ENCODE measurements at regions not wholly inside any gene's neighbourhood (a gene's known extent, or its start where the extent isn't known, plus 50 kb on each side); places are given as distances from the start of the nearest gene placed in this dataset.

DNA sequence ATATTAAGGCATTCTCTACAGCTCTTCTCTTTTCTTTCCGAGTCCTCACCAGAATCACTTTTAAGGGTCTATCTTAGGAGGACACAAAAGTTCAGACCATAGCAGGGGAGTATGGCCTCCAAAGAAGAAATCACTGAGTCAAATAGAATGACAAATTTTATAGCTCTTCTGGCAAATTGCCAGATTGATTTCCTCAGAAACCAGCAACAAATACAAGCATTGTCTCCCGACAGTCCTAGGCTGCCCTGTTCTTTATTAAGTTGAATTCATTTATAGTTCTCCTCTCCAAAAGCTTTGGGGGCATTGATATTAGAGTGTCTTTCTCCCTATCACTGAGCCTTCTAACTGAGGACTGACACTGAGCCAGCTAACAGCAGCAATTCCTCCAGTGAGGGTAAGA is 156.4 kb upstream of the FRMD6 start:
- DNase-seq (ENCODE audit: low read depth), result no peak
- TF ChIP-seq, protein P1, sequence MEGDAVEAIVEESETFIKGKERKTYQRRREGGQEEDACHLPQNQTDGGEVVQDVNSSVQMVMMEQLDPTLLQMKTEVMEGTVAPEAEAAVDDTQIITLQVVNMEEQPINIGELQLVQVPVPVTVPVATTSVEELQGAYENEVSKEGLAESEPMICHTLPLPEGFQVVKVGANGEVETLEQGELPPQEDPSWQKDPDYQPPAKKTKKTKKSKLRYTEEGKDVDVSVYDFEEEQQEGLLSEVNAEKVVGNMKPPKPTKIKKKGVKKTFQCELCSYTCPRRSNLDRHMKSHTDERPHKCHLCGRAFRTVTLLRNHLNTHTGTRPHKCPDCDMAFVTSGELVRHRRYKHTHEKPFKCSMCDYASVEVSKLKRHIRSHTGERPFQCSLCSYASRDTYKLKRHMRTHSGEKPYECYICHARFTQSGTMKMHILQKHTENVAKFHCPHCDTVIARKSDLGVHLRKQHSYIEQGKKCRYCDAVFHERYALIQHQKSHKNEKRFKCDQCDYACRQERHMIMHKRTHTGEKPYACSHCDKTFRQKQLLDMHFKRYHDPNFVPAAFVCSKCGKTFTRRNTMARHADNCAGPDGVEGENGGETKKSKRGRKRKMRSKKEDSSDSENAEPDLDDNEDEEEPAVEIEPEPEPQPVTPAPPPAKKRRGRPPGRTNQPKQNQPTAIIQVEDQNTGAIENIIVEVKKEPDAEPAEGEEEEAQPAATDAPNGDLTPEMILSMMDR (IDR thresholded peaks at IDR 0.05; ENCODE audit: insufficient read depth, low read depth, low read length), result no peak
- no peak overlapping the region for H3K4me3 ChIP-seq (ENCODE audit: low read depth, low read length)

- TF ChIP-seq, protein P1 (IDR thresholded peaks at IDR 0.05; ENCODE audit: insufficient read depth, low read depth, low read length), result no peak
- DNase-seq (ENCODE audit: low read depth), result no peak
- no peak overlapping the region for H3K4me3 ChIP-seq (ENCODE audit: low read depth, low read length)
Measured at GRCh38 chr14:51498411-51499227, 153.1 kb upstream of the FRMD6 start.

DNA sequence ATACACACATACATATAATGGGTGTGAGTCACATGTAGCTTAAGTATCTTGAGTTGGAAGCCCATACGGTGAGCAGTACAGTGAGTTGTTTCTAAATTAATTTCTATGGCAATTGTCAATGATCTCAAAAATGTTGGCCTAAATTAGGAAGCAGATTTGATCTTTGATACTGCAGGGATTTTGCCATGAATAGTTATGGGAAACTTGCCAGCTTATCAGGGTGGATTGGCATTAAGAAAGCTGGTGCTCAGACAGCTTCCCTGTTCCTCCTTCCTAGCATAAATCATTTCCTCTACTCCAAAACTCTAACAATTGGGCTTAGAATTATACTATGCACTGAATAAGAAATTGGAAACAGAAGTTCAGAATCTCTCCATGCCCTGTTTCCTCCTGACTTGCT is 150.9 kb upstream of the FRMD6 start:
- no peak for DNase-seq (ENCODE audit: low read depth)
- H3K4me3 ChIP-seq (ENCODE audit: low read depth, low read length), result no peak overlapping the region
- TF ChIP-seq, protein P1 (IDR thresholded peaks at IDR 0.05; ENCODE audit: insufficient read depth, low read depth, low read length), result no peak

- TF ChIP-seq, protein P1 (IDR thresholded peaks at IDR 0.05; ENCODE audit: insufficient read depth, low read depth, low read length), result no peak
- no peak for DNase-seq (ENCODE audit: low read depth)
- H3K4me3 ChIP-seq (ENCODE audit: low read depth, low read length), result no peak overlapping the region
Measured at GRCh38 chr14:51501746-51502145, 150.0 kb upstream of the FRMD6 start.

- H3K4me3 ChIP-seq (ENCODE audit: low read depth, low read length), result no peak overlapping the region
- DNase-seq (ENCODE audit: low read depth), result no peak
- TF ChIP-seq, protein P1 (IDR thresholded peaks at IDR 0.05; ENCODE audit: insufficient read depth, low read depth, low read length), result no peak
Measured at GRCh38 chr14:51504669-51505068, 147.0 kb upstream of the FRMD6 start.

DNA sequence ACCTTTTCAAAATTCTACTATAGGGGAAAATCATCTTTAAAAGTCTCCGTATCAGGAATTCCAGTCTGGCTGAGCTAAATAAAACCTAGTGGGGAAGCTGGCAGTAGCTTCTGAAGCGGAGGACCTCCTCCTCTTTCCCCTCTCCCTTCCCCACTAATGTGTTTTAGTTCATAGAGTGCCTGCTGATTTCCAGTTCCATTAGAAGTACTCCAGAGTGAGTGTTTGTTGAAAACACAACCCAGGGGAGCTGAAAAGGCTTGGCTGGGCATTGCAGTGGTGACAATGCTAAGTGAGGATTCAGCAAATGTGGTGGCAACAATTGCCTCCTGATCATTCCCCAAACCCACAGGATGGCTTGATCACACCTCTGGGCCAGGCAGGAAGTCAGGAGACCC is 144.2 kb upstream of the FRMD6 start:
- no peak overlapping the region for H3K4me3 ChIP-seq (ENCODE audit: low read depth, low read length)
- TF ChIP-seq, protein P1 (IDR thresholded peaks at IDR 0.05; ENCODE audit: insufficient read depth, low read depth, low read length), result no peak
- DNase-seq (ENCODE audit: low read depth), result no peak
